WI38 (cell line): ENCODE measurements at regions not wholly inside any gene's neighbourhood (a gene's known extent, or its start where the extent isn't known, plus 50 kb on each side); places are given as distances from the start of the nearest gene placed in this dataset.

Experiments
- H3K4me3 ChIP-seq: 2 replicates; pipeline ENCODE4 v1.5.1; 2011; ENCODE audit warnings: low read depth, mild to moderate bottlenecking, control low read depth, low read length
- CTCF ChIP-seq: IDR thresholded peaks from 2 replicates; pipeline ENCODE4 v1.5.1; 2012; ENCODE audit warnings: low read depth, mild to moderate bottlenecking, control low read depth, low read length

GRCh38 chr9:107685376-107685775, 195.8 kb upstream of the KLF4 start:
- no peak for TF ChIP-seq CTCF
- no peak overlapping the region for H3K4me3 ChIP-seq

- no peak for TF ChIP-seq CTCF
- H3K4me3 ChIP-seq: no peak overlapping the region
Measured at GRCh38 chr9:107684224-107684623, 194.7 kb upstream of the KLF4 start.

GRCh38 chr9:107683566-107683965, 194.0 kb upstream of the KLF4 start:
- no peak for TF ChIP-seq CTCF
- H3K4me3 ChIP-seq: no peak overlapping the region

- H3K4me3 ChIP-seq: no peak overlapping the region
- no peak for TF ChIP-seq CTCF
Measured at GRCh38 chr9:107681988-107682387, 192.4 kb upstream of the KLF4 start.

GRCh38 chr9:107675351-107676259, 186.0 kb upstream of the KLF4 start:
- TF ChIP-seq CTCF: no peak
- H3K4me3 ChIP-seq: no peak overlapping the region

GRCh38 chr9:107674721-107675277, 185.2 kb upstream of the KLF4 start:
- no peak for TF ChIP-seq CTCF

GRCh38 chr9:107673861-107674720, 184.5 kb upstream of the KLF4 start:
- TF ChIP-seq CTCF: no peak
- no peak overlapping the region for H3K4me3 ChIP-seq

More at GRCh38 chr9:107674721-107675277, 185.2 kb upstream of the KLF4 start:
- no peak overlapping the region for H3K4me3 ChIP-seq
